ENCODE measurements at regions not wholly inside any gene's neighbourhood (a gene's known extent, or its start where the extent isn't known, plus 50 kb on each side); places are given as distances from the start of the nearest gene placed in this dataset.
"Not testable (repeated sequence)": the region's sequence is repeated elsewhere in the genome, so short reads cannot be mapped to it uniquely, and the experiment has no call there.

DNA sequence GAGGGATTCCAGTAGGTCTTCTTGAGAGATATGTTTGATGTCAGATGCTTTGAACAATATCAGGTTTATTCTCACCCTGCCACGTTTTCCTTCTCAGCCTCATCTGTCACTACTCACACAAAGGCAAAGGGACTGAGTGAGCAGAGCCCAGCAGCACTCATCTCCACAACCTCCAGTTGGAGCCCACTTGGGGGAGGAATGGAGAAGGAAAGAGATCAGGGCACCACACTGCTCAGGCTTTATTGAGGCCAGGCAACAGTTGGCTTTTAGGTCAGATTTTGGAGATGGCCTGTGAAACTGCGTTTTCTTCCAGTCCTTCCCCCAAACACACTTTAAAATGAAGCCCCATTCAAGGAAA lies 57.3 kb upstream of the SEC22B start:
- not testable (repeated sequence) for DNase-seq (ENCODE audit: low spot score); H3K36me3 Mint-ChIP-seq (ENCODE audit: low read depth); H3K27me3 Mint-ChIP-seq (ENCODE audit: low read depth); H3K9me3 Mint-ChIP-seq; H3K27ac Mint-ChIP-seq; H3K4me3 Mint-ChIP-seq; H3K4me1 Mint-ChIP-seq (ENCODE audit: low read depth)

DNA sequence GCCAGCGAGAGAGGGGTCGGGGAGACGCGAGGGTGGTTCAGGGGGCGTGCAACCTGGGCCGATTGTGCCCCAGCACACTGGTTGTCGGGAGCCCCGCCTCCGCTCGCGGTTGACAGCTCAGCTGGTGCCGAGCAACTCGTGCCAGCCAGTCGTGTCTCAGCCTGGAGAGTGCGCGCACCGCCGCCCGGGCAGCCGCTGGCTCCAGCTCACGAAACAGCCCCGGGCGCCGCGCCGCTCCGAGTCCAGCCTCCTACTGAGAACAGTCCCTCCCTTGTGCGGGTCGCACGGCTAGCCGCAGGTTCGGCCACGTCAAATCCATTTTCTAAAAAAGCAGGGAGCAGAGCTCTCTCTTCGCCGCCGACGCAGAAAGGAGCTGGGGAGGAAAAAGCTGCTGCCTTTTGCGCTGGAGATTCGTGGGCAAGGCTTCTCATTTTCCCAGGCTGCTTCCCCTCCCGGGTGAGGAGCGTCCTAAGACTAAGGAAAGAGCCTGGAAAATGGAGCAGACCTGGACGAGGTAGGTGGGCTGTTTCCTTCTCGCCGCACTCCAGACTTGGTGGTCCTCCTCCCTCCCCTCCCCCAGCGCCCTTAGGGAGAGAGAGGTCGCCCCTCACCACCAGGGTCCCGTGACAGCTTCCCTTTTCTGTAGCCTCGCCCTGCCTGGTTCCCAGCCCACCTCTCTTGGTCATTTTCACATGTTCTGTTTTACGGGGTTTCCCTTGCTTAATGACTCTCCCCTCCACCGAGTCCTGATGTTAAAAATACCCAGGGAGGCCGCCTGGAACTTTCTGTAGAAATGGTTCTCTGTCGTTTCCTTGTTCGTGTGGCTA lies 56.7 kb upstream of the SEC22B start:
- DNase-seq (ENCODE audit: low spot score); H3K27me3 Mint-ChIP-seq (ENCODE audit: low read depth); H3K4me1 Mint-ChIP-seq (ENCODE audit: low read depth); H3K27ac Mint-ChIP-seq; H3K36me3 Mint-ChIP-seq (ENCODE audit: low read depth); H3K4me3 Mint-ChIP-seq; H3K9me3 Mint-ChIP-seq: not testable (repeated sequence)

DNA sequence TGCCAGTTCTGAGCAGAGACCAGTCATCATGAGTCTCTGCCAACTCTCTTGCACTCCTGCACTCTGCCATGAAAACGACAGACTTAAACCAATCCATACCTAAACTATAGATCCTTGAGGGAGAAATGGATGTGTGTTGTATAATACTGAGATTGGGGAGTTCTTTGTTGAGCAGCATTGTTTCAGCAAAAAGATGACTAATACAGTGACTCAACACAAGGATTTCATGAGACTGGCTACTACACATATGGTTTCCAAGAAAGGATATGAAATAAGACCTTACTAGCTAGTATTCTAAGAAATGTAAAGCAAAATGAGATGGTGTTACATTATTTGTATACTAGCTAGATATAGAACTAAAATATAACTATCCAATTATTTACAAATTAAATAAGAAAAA lies 53.5 kb upstream of the SEC22B start:
- H3K4me3 Mint-ChIP-seq; H3K4me1 Mint-ChIP-seq (ENCODE audit: low read depth); H3K36me3 Mint-ChIP-seq (ENCODE audit: low read depth); H3K9me3 Mint-ChIP-seq; H3K27me3 Mint-ChIP-seq (ENCODE audit: low read depth); H3K27ac Mint-ChIP-seq; DNase-seq (ENCODE audit: low spot score): not testable (repeated sequence)

All from T-helper 2 cell treated with Interferon-gamma antibody and Interleukin-4, amounts not matched to agents 5 μg/mL and 100 μg/mL, for 36 hours (primary cell).